HCT116 (cell line): ENCODE measurements at regions not wholly inside any gene's neighbourhood (a gene's known extent, or its start where the extent isn't known, plus 50 kb on each side); places are given as distances from the start of the nearest gene placed in this dataset.

Experiments used
- ATAC-seq: fragments of 200-7000 bp; cut with Tn5 transposase; 2 replicates; pipeline ENCODE4 v1.9.1; 2020; ENCODE audit warnings: mild to moderate bottlenecking, moderate library complexity
- BruUV-seq: library from RNA; stranded (reverse); fragments of 400-500 nt; replicated peaks from 2 replicates; lab custom pipeline; 2021; lab: Mats Ljungman, UMichigan
- CTCF ChIA-PET: fragments of 300-600 bp; sonication (Branson Sonifier 250); formaldehyde crosslinking; loops from one replicate; lab custom pipeline; 2021; ENCODE audit warnings: antibody characterized with exemption; lab: Charles Lee
- POLR2A ChIA-PET: fragments of 300-600, 350-600 bp; sonication (Branson Sonifier 250); formaldehyde crosslinking; loops from one replicate; lab custom pipeline; 2021; ENCODE audit warnings: antibody characterized with exemption; lab: Charles Lee
- RAD21 ChIA-PET, 2 experiments: fragments of 300-600 bp; sonication (Branson Sonifier 250); formaldehyde crosslinking; loops; one replicate each; lab custom pipeline; 2023; ENCODE audit warnings: low total read pairs in 2 of 2; ENCODE audit not compliant: uncharacterized antibody in 2 of 2, unreplicated experiment in 2 of 2, low non-redundant PET in 1 of 2; lab: Charles Lee
- DNase-seq: peaks from one replicate; pipeline ENCODE4 v3.0.0-alpha.2; 2010; ENCODE audit warnings: low read depth, low spot score
- H2AFZ ChIP-seq: fragments of 200-600 bp; shearing (Covaris generic), sonication (generic); 2 replicates; pipeline ENCODE4 v1.6.1; 2017; ENCODE audit warnings: low read depth, mixed run types, mixed read lengths, antibody characterized with exemption, low read length; ENCODE audit not compliant: poor library complexity, severe bottlenecking
- H3K27ac ChIP-seq: 2 replicates; pipeline ENCODE4 v1.5.1; 2012; ENCODE audit warnings: low read depth, low read length
- H3K27me3 ChIP-seq: fragments of 200-600 bp; sonication (generic); 2 replicates; pipeline ENCODE4 v1.6.1; 2016; ENCODE audit warnings: mixed run types, low read length, mixed read lengths; ENCODE audit not compliant: insufficient read depth
- H3K36me3 ChIP-seq, 2 experiments: fragments of 200-500 bp in 1 of 2; fragments of 200-600 bp in 1 of 2; sonication (Bioruptor generic) in 1 of 2; sonication (generic) in 1 of 2; 2 replicates each; pipeline versions ENCODE4 v1.5.1 to v1.6.1; 2014 to 2016; ENCODE audit warnings: low read length in 2 of 2, inconsistent platforms in 1 of 2, mixed read lengths in 1 of 2, mixed run types in 1 of 2; ENCODE audit not compliant: insufficient read depth in 2 of 2, control insufficient read depth in 1 of 2
- H3K4me1 ChIP-seq, 2 experiments: fragments of 200-600 bp in 1 of 2; sonication (generic) in 1 of 2; 2 replicates each; pipeline versions ENCODE4 v1.5.1 to v1.6.1; 2012 to 2017; ENCODE audit warnings: low read length in 2 of 2, inconsistent platforms in 1 of 2, mild to moderate bottlenecking in 1 of 2, mixed read lengths in 1 of 2, mixed run types in 1 of 2, moderate library complexity in 1 of 2; ENCODE audit not compliant: insufficient read depth in 2 of 2, control insufficient read depth in 1 of 2
- H3K4me2 ChIP-seq: fragments of 200-600 bp; sonication (generic); 2 replicates; pipeline ENCODE4 v1.6.1; 2017; ENCODE audit warnings: mixed run types, low read length, mixed read lengths
- H3K4me3 ChIP-seq, 2 experiments: fragments of 200-600 bp in 1 of 2; sonication (generic) in 1 of 2; replicated peaks in 1 of 2; 2 replicates each; pipeline ENCODE4 v1.5.1; 2011 to 2016; ENCODE audit warnings: low read length in 2 of 2, control low read depth in 1 of 2, low read depth in 1 of 2, mild to moderate bottlenecking in 1 of 2, mixed read lengths in 1 of 2, mixed run types in 1 of 2
- H3K79me2 ChIP-seq: fragments of 200-600 bp; sonication (generic); 2 replicates; pipeline ENCODE4 v1.6.1; 2017; ENCODE audit warnings: mild to moderate bottlenecking, mixed run types, low read length, moderate library complexity, mixed read lengths; ENCODE audit not compliant: insufficient read depth
- H3K9ac ChIP-seq: fragments of 200-600 bp; sonication (generic); 2 replicates; pipeline ENCODE4 v1.6.1; 2016; ENCODE audit warnings: low read length, mixed read lengths
- H3K9me2 ChIP-seq: fragments of 200-600 bp; sonication (generic), shearing (Covaris generic); 2 replicates; pipeline ENCODE4 v1.6.1; 2017; ENCODE audit warnings: mixed run types, mild to moderate bottlenecking, moderate library complexity; ENCODE audit not compliant: insufficient read depth
- H3K9me3 ChIP-seq, 2 experiments: fragments of 200-500 bp in 1 of 2; fragments of 200-600 bp in 1 of 2; sonication (Bioruptor generic) in 1 of 2; sonication (generic) in 1 of 2; 2 replicates each; pipeline ENCODE4 v1.6.1; 2014 to 2017; ENCODE audit warnings: low read length in 2 of 2, mixed read lengths in 2 of 2, inconsistent platforms in 1 of 2, low read depth in 1 of 2, mild to moderate bottlenecking in 1 of 2, mixed run types in 1 of 2, moderate library complexity in 1 of 2; ENCODE audit not compliant: control insufficient read depth in 1 of 2, insufficient read depth in 1 of 2
- H4K20me1 ChIP-seq: fragments of 200-600 bp; sonication (generic), shearing (Covaris generic); 2 replicates; pipeline ENCODE4 v1.6.1; 2017; ENCODE audit warnings: mixed run types, mild to moderate bottlenecking, moderate library complexity; ENCODE audit not compliant: insufficient read depth
- ATF3 ChIP-seq: IDR thresholded peaks from 2 replicates; pipeline ENCODE4 v1.6.1; 2012
- EGR1 ChIP-seq: IDR thresholded peaks from 2 replicates; pipeline ENCODE4 v1.6.1; 2012; ENCODE audit warnings: low read depth
- ELF1 ChIP-seq: IDR thresholded peaks from 2 replicates; pipeline ENCODE4 v1.6.1; 2012; ENCODE audit warnings: low read depth, borderline replicate concordance
- EZH2 ChIP-seq: fragments of 200-600 bp; sonication (generic); IDR thresholded peaks from 2 replicates; pipeline ENCODE4 v1.6.1; 2017; ENCODE audit warnings: antibody characterized with exemption, mixed run types
- EZH2phosphoT487 ChIP-seq: fragments of 200-600 bp; IDR thresholded peaks from 2 replicates; pipeline ENCODE4 v1.6.1; 2018; ENCODE audit warnings: antibody characterized with exemption, borderline replicate concordance
- MAX ChIP-seq: IDR thresholded peaks from 2 replicates; pipeline ENCODE4 v1.6.1; 2012
- POLR2A ChIP-seq: IDR thresholded peaks from 2 replicates; pipeline ENCODE4 v1.7.0; 2011; ENCODE audit warnings: borderline replicate concordance; ENCODE audit not compliant: insufficient read depth, insufficient read length; ENCODE audit errors: extremely low read depth
- REST ChIP-seq: IDR thresholded peaks from 2 replicates; pipeline ENCODE4 v1.6.1; 2012; ENCODE audit warnings: low read depth
- SP1 ChIP-seq: IDR thresholded peaks from 2 replicates; pipeline ENCODE4 v1.6.1; 2012; ENCODE audit warnings: low read depth
- SRF ChIP-seq: IDR thresholded peaks from 2 replicates; pipeline ENCODE4 v1.6.1; 2012; ENCODE audit warnings: low read depth
- ZBTB33 ChIP-seq: IDR thresholded peaks from 2 replicates; pipeline ENCODE4 v1.6.1; 2011; ENCODE audit warnings: mild to moderate bottlenecking, low read length, moderate library complexity; ENCODE audit not compliant: insufficient replicate concordance; ENCODE audit errors: extremely low read depth
- ZFX ChIP-seq: fragments of 450-650 bp; IDR thresholded peaks from 2 replicates; pipeline ENCODE4 v1.6.1; 2017
- intact Hi-C: fragments of 100-400 bp; cut with micrococcal nuclease; formaldehyde crosslinking; loops from 2 replicates; pipeline ENCODE4 v1.10.0; 2022

- ATAC-seq, result no peak
- ChIA-PET POLR2A (no interaction called here), CTCF (no interaction called here)
These were observed 51.2 kb upstream of the CARD11 start for GRCh38 chr7:3094701-3095445.

More at GRCh38 chr7:3094701-3095445, 51.2 kb upstream of the CARD11 start:
- DNase-seq, result no peak
- H3K4me3 ChIP-seq, result no peak overlapping the region
- no peaks in the 10 kb centered on the region for H4K20me1 ChIP-seq
- RAD21 ChIA-PET, result no interaction called here
- H3K9me3 ChIP-seq, result no peaks in the 10 kb centered on the region
- no peaks in the 10 kb centered on the region for H3K27me3 ChIP-seq
- no peaks in the 10 kb centered on the region for H3K4me1 ChIP-seq
- no peaks in the 10 kb centered on the region for H3K9me2 ChIP-seq
- no peaks in the 10 kb centered on the region for H3K79me2 ChIP-seq
- no peak overlapping the region for H3K4me2 ChIP-seq
- no peaks in the 10 kb centered on the region for H3K36me3 ChIP-seq
- no peak overlapping the region for H3K27ac ChIP-seq
- H2AFZ ChIP-seq, result no peak overlapping the region
- no peak overlapping the region for H3K9ac ChIP-seq
- intact Hi-C loops, result no loop called here
- no TSS peak for BruUV-seq
- no peak for TF ChIP-seq ZBTB33
- TF ChIP-seq ELF1, result no peak
- TF ChIP-seq EZH2phosphoT487, result no peak
- no peak for TF ChIP-seq ZFX
- TF ChIP-seq SRF, result no peak
- TF ChIP-seq REST, result no peak
- TF ChIP-seq EZH2, result no peak
- no peak for TF ChIP-seq MAX
- no peak for TF ChIP-seq ATF3
- no peak for TF ChIP-seq EGR1
- no peak for TF ChIP-seq SP1
- no peak for TF ChIP-seq POLR2A
- TF ChIP-seq, all 23 proteins: peak for 0
